Fibroblast of lung (primary cell): ENCODE measurements at regions not wholly inside any gene's neighbourhood (a gene's known extent, or its start where the extent isn't known, plus 50 kb on each side); places are given as distances from the start of the nearest gene placed in this dataset.

Experiments
- CTCF ChIP-seq, 2 donors: IDR thresholded peaks in 1 of 2; conservative IDR thresholded peaks in 1 of 2; 1 replicate in 1 of 2; 2 replicates in 1 of 2; pipeline ENCODE4 v1.5.1; 2011 to 2012; ENCODE audit warnings: low read length in 2 of 2, control low read depth in 1 of 2, inconsistent platforms in 1 of 2, low read depth in 1 of 2, mild to moderate bottlenecking in 1 of 2
- EZH2 ChIP-seq: IDR thresholded peaks from 2 replicates; pipeline ENCODE4 v1.5.1; 2012; ENCODE audit warnings: low read length, control low read depth, mild to moderate bottlenecking; ENCODE audit errors: missing control alignments

DNA sequence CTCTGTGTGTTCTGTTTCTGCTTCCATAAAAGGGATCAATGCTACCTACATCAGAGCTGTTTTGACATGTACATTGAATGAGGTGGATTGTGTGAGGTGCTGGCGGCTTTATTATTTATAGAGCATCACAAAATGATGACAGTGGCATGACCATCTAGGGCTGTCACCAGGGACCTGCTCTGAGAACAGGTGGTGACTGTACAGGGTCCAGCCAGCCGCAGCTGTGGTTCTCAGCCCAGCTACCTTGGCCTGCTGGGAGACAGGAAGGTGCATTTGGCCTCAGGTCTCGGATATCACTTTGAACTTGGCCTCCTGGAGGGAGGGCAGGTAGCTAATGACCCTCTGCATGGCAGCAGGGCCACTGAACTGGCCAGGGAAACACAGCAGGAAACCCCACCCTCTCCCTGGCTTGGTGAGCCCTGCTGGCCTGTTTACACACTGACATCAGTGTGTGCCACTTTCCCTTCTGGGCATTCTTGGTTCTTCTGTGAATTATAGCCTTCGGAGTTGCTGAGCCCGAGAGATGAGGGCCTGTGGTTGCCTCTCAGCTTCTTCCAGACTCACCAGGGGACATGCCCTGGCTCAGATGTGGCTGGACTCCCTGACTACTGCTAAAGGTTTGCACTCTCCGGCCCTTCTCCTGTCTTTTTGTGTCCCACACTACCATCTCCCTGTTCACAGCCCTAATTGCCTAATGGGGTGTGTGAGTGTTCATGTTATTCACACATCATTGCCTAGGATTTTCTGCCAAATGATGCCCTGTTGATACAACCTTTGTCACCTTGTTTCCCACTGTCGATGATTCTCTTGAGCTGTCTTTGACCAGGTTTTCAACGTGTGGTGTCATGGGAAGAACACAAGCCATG, 109.2 kb upstream of the RAB12 start:
- no peak for TF ChIP-seq CTCF (conservative IDR thresholded peaks at IDR 0.05 in 1 of 2, IDR thresholded peaks at IDR 0.05 in 1 of 2; ENCODE audit: low read depth in 1 of 2, low read length in 2 of 2)
- TF ChIP-seq EZH2: no peak
